Breast epithelium (tissue), 4 donors: ENCODE measurements at regions not wholly inside any gene's neighbourhood (a gene's known extent, or its start where the extent isn't known, plus 50 kb on each side); places are given as distances from the start of the nearest gene placed in this dataset.

ENCODE experiments used
- DNase-seq, 2 donors: peaks; one replicate each; pipeline ENCODE4 v3.0.0-alpha.2; 2019; ENCODE audit warnings: low spot score in 2 of 2
- H3K27ac ChIP-seq, 2 donors: fragments of 200-600 bp; sonication (generic) in 1 of 2; one replicate each; pipeline ENCODE4 v1.5.1; 2016 to 2019; ENCODE audit warnings: mild to moderate bottlenecking in 1 of 2
- H3K27me3 ChIP-seq, 2 donors: fragments of 200-600 bp; sonication (generic) in 1 of 2; one replicate each; pipeline versions ENCODE4 v1.5.1 to v1.6.0; 2017 to 2019; ENCODE audit warnings: control low read depth in 1 of 2, mild to moderate bottlenecking in 1 of 2
- H3K36me3 ChIP-seq: fragments of 200-600 bp; one replicate; pipeline ENCODE4 v1.5.1; 2019
- H3K4me1 ChIP-seq, 2 donors: fragments of 200-600 bp; sonication (generic); one replicate each; pipeline ENCODE4 v1.5.1; 2016 to 2019; ENCODE audit warnings: control low read depth in 1 of 2
- H3K4me3 ChIP-seq, 3 donors: fragments of 200-600 bp; sonication (generic); 1 replicate in 2 of 3; 2 replicates in 1 of 3; pipeline ENCODE4 v1.5.1; 2016 to 2019; ENCODE audit warnings: mild to moderate bottlenecking in 3 of 3, moderate library complexity in 2 of 3
- H3K9me3 ChIP-seq, 2 donors: fragments of 200-600 bp; sonication (generic) in 1 of 2; one replicate each; pipeline ENCODE4 v1.5.1; 2016 to 2019; ENCODE audit warnings: control low read depth in 1 of 2
- POLR2A ChIP-seq: fragments of 450-650 bp; IDR thresholded peaks from one replicate; pipeline ENCODE4 v1.6.1; 2016; ENCODE audit warnings: antibody characterized with exemption, mild to moderate bottlenecking, moderate library complexity
- POLR2AphosphoS5 ChIP-seq, 3 donors: sonication (generic); formaldehyde crosslinking; IDR thresholded peaks; one replicate each; pipeline ENCODE4 v1.6.1; 2017; ENCODE audit warnings: antibody characterized with exemption in 3 of 3
- intact Hi-C: fragments of 100-400 bp; cut with DNase I; formaldehyde crosslinking; loops from one replicate; pipeline ENCODE4 v1.15.1; 2023; ENCODE audit warnings: low total_unique reads
- TF ChIP-seq, protein P1 (sequence below), 3 donors: fragments of 450-650 bp; IDR thresholded peaks; one replicate each; pipeline ENCODE4 v1.5.1; 2016 to 2017; ENCODE audit warnings: antibody characterized with exemption in 3 of 3, mild to moderate bottlenecking in 3 of 3, moderate library complexity in 3 of 3

DNA sequence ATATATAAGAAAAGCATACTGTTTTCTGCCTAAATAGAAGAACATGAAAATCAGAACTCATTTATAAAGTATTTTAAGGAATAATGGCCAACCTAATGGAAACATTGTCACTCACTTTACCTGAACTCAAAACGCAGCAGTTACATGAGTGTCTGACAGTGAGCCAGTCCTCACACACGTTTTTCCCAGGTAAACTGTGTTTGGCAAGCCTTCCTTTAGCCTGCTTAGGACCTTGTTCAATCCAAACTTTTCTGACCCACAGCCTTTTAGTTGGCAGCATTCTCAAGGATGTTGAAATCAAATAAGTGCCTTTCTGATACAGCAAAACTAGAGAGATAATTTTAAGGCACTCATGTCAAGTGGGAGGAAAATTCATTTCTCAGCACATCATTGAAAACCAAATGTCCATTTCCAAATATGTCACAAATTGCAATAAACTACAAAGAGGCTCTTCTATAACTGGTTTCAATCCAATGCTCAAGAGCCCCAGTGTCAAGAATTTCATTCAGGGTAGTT lies 83.5 kb upstream of the SPDL1 start:
- DNase-seq = no peak
- no peaks in the 10 kb centered on the region for H3K9me3 ChIP-seq
- TF ChIP-seq, protein P1, sequence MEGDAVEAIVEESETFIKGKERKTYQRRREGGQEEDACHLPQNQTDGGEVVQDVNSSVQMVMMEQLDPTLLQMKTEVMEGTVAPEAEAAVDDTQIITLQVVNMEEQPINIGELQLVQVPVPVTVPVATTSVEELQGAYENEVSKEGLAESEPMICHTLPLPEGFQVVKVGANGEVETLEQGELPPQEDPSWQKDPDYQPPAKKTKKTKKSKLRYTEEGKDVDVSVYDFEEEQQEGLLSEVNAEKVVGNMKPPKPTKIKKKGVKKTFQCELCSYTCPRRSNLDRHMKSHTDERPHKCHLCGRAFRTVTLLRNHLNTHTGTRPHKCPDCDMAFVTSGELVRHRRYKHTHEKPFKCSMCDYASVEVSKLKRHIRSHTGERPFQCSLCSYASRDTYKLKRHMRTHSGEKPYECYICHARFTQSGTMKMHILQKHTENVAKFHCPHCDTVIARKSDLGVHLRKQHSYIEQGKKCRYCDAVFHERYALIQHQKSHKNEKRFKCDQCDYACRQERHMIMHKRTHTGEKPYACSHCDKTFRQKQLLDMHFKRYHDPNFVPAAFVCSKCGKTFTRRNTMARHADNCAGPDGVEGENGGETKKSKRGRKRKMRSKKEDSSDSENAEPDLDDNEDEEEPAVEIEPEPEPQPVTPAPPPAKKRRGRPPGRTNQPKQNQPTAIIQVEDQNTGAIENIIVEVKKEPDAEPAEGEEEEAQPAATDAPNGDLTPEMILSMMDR (IDR thresholded peaks at IDR 0.05) = no peak
- TF ChIP-seq POLR2A = no peak
- TF ChIP-seq POLR2AphosphoS5 (IDR thresholded peaks at IDR 0.05) = no peak
- no peaks in the 10 kb centered on the region for H3K27me3 ChIP-seq
- H3K27ac ChIP-seq = no peak overlapping the region
- intact Hi-C loops = no loop called here
- no peaks in the 10 kb centered on the region for H3K36me3 ChIP-seq
- H3K4me1 ChIP-seq = no peaks in the 10 kb centered on the region
- H3K4me3 ChIP-seq = no peak overlapping the region

DNA sequence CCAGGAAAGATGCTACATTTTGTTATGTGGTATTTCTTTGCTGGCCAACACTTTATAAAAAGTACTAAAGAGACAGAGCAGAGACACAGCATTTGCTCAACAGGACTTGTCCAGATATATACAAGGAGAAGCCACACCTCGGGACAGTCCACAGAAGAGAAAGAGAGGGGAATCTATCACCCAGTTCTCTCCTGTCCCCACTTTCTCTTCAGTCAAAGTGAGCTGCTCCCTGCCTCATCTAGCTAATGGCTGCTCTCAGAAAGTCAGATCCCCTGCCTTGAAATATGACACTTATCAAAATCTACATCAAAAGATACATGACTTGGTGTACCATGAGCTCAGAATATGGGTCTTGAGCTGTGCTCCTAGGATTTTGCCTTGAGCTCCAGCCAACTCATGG lies 86.7 kb upstream of the SPDL1 start:
- TF ChIP-seq POLR2A = no peak
- TF ChIP-seq, protein P1 (IDR thresholded peaks at IDR 0.05) = no peak
- no peak for TF ChIP-seq POLR2AphosphoS5 (IDR thresholded peaks at IDR 0.05)
- intact Hi-C loops = no loop called here
- Histone ChIP-seq H3K36me3 (no peaks in the 10 kb centered on the region), H3K4me1 (no peaks in the 10 kb centered on the region), H3K4me3 (no peak overlapping the region), H3K27me3 (no peaks in the 10 kb centered on the region), H3K27ac (no peak overlapping the region), H3K9me3 (no peaks in the 10 kb centered on the region)
- DNase-seq = no peak

- no peak for DNase-seq
- Histone ChIP-seq H3K27me3 (no peaks in the 10 kb centered on the region), H3K4me3 (no peak overlapping the region), H3K27ac (no peak overlapping the region), H3K4me1 (no peaks in the 10 kb centered on the region), H3K36me3 (no peaks in the 10 kb centered on the region), H3K9me3 (no peaks in the 10 kb centered on the region)
- TF ChIP-seq POLR2A (no peak), POLR2AphosphoS5 (IDR thresholded peaks at IDR 0.05) (no peak)
- TF ChIP-seq, protein P1 (IDR thresholded peaks at IDR 0.05) = no peak
- intact Hi-C loops = no loop called here
Observed at GRCh38 chr5:169494941-169495548, 88.5 kb upstream of the SPDL1 start.

DNA sequence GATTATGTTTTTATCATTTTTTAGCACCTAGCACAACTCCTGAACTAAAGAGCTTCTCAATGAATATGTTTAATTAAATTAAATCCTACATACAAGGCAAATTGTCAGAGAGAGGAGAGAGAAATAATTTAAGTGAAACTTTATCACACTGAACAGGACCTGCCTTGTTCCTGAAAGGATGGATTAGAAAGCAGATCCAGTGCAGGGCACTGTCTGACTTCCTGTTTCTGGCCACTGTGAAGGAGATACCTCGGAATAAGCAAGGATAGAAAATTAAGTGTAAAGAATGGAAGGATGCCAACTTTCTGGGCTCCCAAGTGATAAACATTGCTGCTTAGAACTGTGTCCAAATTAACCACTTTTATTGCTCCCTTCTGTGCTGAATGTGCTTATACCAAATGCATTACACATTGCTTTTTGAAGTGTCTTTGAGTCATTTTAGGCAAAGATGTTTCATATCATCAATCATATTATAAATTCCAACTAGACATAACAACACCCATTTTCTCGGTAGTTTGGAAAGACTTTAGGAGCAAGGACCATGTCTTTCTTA lies 89.1 kb upstream of the SPDL1 start:
- TF ChIP-seq POLR2A (no peak), POLR2AphosphoS5 (IDR thresholded peaks at IDR 0.05) (no peak)
- TF ChIP-seq, protein P1 (IDR thresholded peaks at IDR 0.05) = no peak
- Histone ChIP-seq H3K4me1 (no peaks in the 10 kb centered on the region), H3K27ac (no peak overlapping the region), H3K27me3 (no peaks in the 10 kb centered on the region), H3K9me3 (no peaks in the 10 kb centered on the region), H3K4me3 (no peak overlapping the region), H3K36me3 (no peaks in the 10 kb centered on the region)
- intact Hi-C loops = no loop called here
- DNase-seq = no peak

DNA sequence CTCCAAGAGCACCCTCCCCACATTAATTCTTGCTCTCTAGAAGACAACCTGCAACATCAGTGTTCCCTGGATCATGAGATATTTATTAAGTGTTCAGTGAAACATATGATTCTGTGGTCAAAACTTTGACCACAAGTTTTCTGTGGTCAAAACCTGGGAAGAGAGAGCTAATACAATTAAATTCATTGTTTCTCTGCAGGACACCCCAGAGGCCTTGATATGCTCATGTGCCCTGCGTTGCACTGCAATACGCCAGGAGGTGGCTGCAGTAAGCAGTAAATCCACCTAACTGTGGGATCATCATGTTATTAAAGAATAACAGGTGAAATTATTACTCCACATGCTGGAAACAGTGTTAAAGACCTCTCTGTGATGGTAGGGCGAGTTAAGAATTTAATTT lies 109.3 kb upstream of the SPDL1 start:
- H3K4me3 ChIP-seq = no peak overlapping the region
- TF ChIP-seq, protein P1 (IDR thresholded peaks at IDR 0.05) = no peak
- TF ChIP-seq POLR2A (no peak), POLR2AphosphoS5 (IDR thresholded peaks at IDR 0.05) (no peak)
- no peaks in the 10 kb centered on the region for H3K4me1 ChIP-seq
- no peaks in the 10 kb centered on the region for H3K36me3 ChIP-seq
- no peak overlapping the region for H3K27ac ChIP-seq
- H3K9me3 ChIP-seq = peaks cover 0 to 5% of the 10 kb centered on the region in 2 donors
- intact Hi-C loops = no loop called here
- peaks cover 0 to 3% of the 10 kb centered on the region in 2 donors for H3K27me3 ChIP-seq
- no peak for DNase-seq
